ENCODE measurements at regions not wholly inside any gene's neighbourhood (a gene's known extent, or its start where the extent isn't known, plus 50 kb on each side); places are given as distances from the start of the nearest gene placed in this dataset.

DNA sequence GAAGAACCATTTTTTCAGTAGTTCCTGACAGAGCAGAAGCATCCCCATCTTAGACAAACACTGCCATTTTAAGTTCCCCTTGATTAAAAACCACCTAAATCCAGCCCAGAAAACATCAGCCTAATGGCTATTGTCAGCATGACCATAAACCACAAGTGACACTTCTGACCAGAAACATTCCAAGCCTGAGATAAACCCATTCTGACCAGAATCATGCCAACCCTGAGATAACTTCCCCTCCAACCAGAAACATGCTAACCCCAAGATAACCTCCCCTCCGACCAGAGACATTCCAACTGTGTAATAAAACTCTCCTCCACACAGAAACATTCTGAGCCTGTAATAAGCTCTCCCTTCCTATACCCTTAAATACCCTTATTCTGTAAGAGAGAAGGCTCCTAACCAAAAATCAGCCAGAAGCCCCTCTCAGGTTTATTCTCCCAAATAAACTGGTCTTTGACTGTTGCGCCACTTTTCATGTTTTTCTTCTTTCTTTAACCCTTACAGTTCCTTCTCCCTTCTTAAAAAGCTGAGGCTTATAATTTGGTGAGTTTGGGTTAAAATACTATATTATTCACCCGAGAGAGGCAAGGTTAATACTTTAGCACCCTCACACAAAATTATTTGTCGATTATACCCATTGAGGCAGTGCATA is 149.7 kb downstream of the HNMT start (continued):
- no peak for TF ChIP-seq ZNF462 (CRISPR knock-in tag; IDR thresholded peaks at IDR 0.05)
- TF ChIP-seq EZH2phosphoT487 (IDR thresholded peaks at IDR 0.05; ENCODE audit: unreplicated experiment), result no peak

- DNase-seq (ENCODE audit: low spot score), result no peak
- Mint-ChIP-seq H3K36me3 (ENCODE audit: low read depth) (peaks cover 12% of the 10 kb centered on the region; the same call in 2 of the 3 replicates), H3K4me3 (no peak overlapping the region), H3K4me1 (no peaks in the 10 kb centered on the region), H3K27ac (no peak overlapping the region), H3K9me3 (peaks cover 15% of the 10 kb centered on the region), H3K27me3 (ENCODE audit: insufficient read depth, low read depth, poor library complexity) (no peaks in the 10 kb centered on the region)
- no peak overlapping the region for H3K4me3 ChIP-seq
- no peak for ATAC-seq
- H3K36me3 ChIP-seq (ENCODE audit: insufficient read depth), result no peaks in the 10 kb centered on the region
- H4K20me1 ChIP-seq (replicated peaks; ENCODE audit: insufficient read depth), result no peaks in the 10 kb centered on the region
- H3K9me2 ChIP-seq (ENCODE audit: insufficient read depth), result no peaks in the 10 kb centered on the region
- H3K4me1 ChIP-seq (ENCODE audit: insufficient read depth), result no peaks in the 10 kb centered on the region; the same call in 1 of the 2 replicates
- H3K79me2 ChIP-seq (replicated peaks; ENCODE audit: insufficient read depth), result no peaks in the 10 kb centered on the region
- H3F3A ChIP-seq (replicated peaks; ENCODE audit: low read depth), result no peaks in the 10 kb centered on the region
- no peaks in the 10 kb centered on the region for H3K27me3 ChIP-seq (ENCODE audit: insufficient read depth)
- H2AFZ ChIP-seq, result no peak overlapping the region
- no peak overlapping the region for H3K27ac ChIP-seq (ENCODE audit: low read depth)
- H3K4me2 ChIP-seq, result no peak overlapping the region
- no peak for TF ChIP-seq EZH2phosphoT487 (IDR thresholded peaks at IDR 0.05; ENCODE audit: unreplicated experiment)
- TF ChIP-seq REST (IDR thresholded peaks at IDR 0.05; ENCODE audit: unreplicated experiment), result no peak
- TF ChIP-seq CTCF (conservative IDR thresholded peaks at IDR 0.05; ENCODE audit: low read depth in 2 of 2), result no peak
- no peak for TF ChIP-seq NANOG (IDR thresholded peaks at IDR 0.05; ENCODE audit: borderline replicate concordance)
- no peak for TF ChIP-seq CREB1 (CRISPR knock-in tag; IDR thresholded peaks at IDR 0.05; ENCODE audit: low read depth)
- no peak for TF ChIP-seq ZNF331 (CRISPR knock-in tag; IDR thresholded peaks at IDR 0.05; ENCODE audit: low read depth)
- TF ChIP-seq EZH2 (IDR thresholded peaks at IDR 0.05; ENCODE audit: low read depth, unreplicated experiment), result no peak
- no peak for TF ChIP-seq POLR2AphosphoS5 (IDR thresholded peaks at IDR 0.05; ENCODE audit: low read depth)
- TF ChIP-seq STAT1 (IDR thresholded peaks at IDR 0.05; ENCODE audit: unreplicated experiment), result no peak
- TF ChIP-seq JUNB (IDR thresholded peaks at IDR 0.05; ENCODE audit: unreplicated experiment), result no peak
Measured at GRCh38 chr2:138115666-138116065, 151.4 kb downstream of the HNMT start.

All from GM23338 (cell line).